GM12872 (cell line): ENCODE measurements at regions not wholly inside any gene's neighbourhood (a gene's known extent, or its start where the extent isn't known, plus 50 kb on each side); places are given as distances from the start of the nearest gene placed in this dataset.

ENCODE experiments used
- CTCF ChIP-seq: IDR thresholded peaks from 3 replicates; pipeline ENCODE4 v1.5.1; 2011; ENCODE audit warnings: low read depth, mild to moderate bottlenecking, low read length, moderate library complexity; ENCODE audit not compliant: insufficient read depth

GRCh38 chr2:234627308-234627707 lies 130.4 kb upstream of the ARL4C start:
- no peak for TF ChIP-seq CTCF

DNA sequence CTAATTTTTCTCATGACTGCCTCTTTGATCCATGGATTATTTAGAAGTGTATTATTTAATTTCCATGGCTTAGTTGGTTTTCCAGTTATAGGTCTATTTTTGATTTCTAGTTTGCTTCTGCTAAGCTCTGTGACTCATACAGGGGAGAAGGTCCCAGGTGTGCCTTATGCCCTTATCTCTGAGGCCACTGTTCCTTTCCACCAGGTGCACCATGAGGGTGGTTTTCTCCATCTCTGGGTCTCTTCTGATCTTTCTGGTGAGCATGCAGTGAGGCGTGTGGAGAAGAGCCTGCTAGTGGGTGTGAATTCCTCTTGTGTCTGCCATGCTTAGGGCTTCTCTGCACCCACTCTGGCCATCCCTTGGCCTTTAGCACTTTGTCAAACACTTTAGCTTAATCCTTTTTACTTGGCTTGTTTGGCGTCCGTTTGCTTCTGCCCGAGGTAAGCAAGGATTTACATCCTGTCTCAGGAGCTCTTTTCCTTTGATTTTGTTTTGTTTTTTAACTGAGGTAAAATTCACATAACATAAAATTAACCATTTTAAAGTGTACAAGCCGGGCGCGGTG lies 129.8 kb upstream of the ARL4C start:
- TF ChIP-seq CTCF = no peak

DNA sequence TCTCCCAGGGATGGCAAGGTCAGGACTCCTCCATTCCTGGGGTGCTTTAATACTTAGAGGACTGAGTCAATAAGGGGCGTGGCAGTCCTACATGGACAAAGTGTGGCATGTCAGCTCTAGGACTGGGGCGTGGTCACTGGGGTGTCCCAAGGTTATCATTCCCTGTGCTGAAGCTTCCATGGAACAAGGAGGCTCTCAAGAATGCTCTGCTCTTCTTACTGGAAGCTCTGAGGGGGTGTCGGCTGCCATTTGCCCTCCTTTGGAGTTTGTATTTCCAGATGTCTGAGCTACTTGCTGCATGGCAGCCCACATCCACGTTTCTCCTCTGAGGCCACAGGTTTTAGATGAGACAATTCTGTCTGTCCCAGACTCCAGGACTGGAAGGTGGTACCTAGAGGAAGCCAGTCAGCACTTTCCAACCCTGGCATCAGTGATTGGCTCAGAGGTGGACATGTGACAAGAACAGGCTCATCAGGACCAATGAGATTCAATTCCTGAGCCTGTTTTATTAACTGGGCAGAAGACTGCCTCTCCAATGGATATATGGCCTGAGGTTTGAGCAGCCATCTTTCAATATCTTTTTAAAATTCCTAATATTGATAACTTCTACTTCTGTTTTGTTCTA lies 128.9 kb upstream of the ARL4C start:
- TF ChIP-seq CTCF = no peak

DNA sequence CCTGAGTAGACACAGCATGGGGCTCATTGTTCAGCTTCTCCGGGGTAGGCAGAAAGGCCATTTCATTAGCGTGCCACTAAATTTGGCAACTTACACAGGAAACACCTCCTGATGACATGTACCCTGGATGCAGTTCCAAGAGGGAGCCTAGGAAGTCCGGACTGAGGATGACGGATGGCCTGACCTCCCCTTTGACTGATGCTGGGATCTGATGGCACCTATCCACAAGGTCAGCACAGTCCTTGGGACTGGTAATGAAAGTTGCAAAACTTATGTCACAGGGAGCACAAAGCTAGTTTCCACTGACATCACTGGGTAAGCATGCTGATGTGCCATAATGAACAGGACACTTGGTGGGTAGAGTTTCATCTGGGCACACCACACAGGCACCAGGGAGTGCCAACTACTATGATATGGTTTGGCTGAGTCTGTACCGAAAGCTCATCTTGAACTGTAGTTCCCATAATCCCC lies 126.7 kb upstream of the ARL4C start:
- no peak for TF ChIP-seq CTCF

DNA sequence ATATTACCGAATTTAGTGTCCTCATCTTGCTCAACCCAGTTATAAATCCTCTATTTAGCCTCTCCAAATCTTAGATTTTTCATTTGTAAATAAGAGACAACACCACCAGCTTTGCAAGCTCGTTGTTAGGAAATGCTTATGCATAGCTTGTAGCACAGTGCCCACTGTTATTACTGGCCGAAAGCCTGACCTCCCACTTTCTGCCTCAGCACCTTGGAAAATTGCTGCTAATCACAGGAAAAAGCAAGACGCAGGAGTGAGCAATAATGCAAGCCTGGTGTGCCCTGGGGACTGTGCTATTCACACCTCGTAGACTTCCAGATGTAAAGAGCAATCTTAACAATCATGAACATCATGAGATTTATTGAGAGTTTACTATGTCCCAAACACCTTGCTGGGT lies 124.2 kb upstream of the ARL4C start:
- no peak for TF ChIP-seq CTCF

DNA sequence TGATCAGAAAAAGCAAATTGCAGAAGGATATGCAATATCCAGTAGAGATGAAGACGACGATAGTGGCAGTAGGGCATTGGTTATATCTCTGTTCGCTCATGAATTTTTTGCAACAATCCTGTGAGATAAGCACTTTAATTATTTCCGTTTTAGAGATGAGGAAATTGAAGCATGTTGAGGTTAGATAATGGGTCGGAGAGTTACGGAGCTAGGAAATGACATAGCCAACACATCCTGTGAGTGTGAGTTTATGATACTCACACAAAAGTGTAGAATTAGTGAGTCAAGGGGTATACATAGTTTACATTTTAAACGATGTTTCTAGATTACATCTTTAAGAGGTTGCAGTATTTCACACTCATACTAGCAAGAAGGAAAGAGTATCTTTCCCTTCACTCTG lies 123.1 kb upstream of the ARL4C start:
- no peak for TF ChIP-seq CTCF

DNA sequence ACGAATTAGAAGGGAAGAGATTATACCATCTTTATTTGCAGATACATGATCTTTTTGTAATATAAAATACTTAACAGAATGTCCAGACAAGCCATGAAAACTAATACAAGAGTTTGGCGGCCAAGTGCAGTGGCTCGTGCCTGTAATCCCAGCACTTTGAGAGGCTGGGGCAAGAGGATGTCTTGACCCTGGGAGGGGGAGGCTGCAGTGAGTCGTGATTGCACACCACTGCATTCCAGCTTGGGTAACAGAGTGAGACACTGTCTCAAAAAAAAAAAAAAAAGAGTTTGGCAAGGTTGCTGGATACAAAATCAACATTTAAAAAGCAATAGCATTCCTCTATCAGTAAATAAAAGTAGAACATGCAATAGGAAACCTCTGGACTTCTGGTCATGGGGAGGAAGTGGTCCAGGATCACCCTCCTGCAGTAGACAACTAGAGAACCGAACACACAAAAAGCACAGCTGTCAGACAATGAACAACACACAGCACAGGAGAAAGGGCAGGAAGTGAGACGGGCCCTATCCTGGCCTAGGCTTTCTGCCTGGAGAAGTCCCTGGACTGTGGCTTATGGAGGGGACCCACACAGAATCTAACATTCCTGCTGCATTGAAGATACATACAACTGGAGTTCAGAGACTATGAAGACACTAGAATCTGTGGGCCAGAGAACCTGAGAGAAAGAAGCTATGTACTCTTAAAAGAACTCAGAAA lies 118.9 kb upstream of the ARL4C start:
- no peak for TF ChIP-seq CTCF
